A673 (cell line): ENCODE measurements at regions not wholly inside any gene's neighbourhood (a gene's known extent, or its start where the extent isn't known, plus 50 kb on each side); places are given as distances from the start of the nearest gene placed in this dataset.

ENCODE experiments used
- BruUV-seq: library from RNA; stranded (reverse); fragments of 400-500 nt; replicated peaks from 2 replicates; lab custom pipeline; 2021; lab: Mats Ljungman, UMichigan
- CTCF ChIA-PET: fragments of 300-600 bp; sonication (Branson Sonifier 250); formaldehyde crosslinking; loops from one replicate; lab custom pipeline; 2022; ENCODE audit warnings: antibody characterized with exemption; lab: Charles Lee
- POLR2A ChIA-PET: fragments of 300-600 bp; sonication (Branson Sonifier 250); formaldehyde crosslinking; loops from one replicate; lab custom pipeline; 2022; ENCODE audit warnings: antibody characterized with exemption; ENCODE audit not compliant: low non-redundant PET; lab: Charles Lee
- DNase-seq: peaks from one replicate; pipeline ENCODE4 v3.0.0-alpha.2; 2015; ENCODE audit warnings: low spot score
- H3K27ac ChIP-seq: fragments of 200-600 bp; sonication (generic); 2 replicates; pipeline ENCODE4 v1.5.1; 2016; ENCODE audit warnings: mixed run types, low read depth, mild to moderate bottlenecking, mixed read lengths, antibody characterized with exemption, low read length; ENCODE audit not compliant: poor library complexity, severe bottlenecking
- H3K27me3 ChIP-seq: fragments of 200-600 bp; sonication (generic); replicated peaks from 2 replicates; pipeline ENCODE4 v1.6.1; 2017; ENCODE audit warnings: mixed run types, low read depth, mild to moderate bottlenecking, mixed read lengths, antibody characterized with exemption, low read length; ENCODE audit not compliant: insufficient read depth, poor library complexity
- H3K36me3 ChIP-seq: fragments of 200-600 bp; sonication (generic); 2 replicates; pipeline ENCODE4 v1.6.1; 2016; ENCODE audit warnings: mixed run types, mild to moderate bottlenecking, mixed read lengths, antibody characterized with exemption, low read length; ENCODE audit not compliant: insufficient read depth, poor library complexity, severe bottlenecking
- H3K4me1 ChIP-seq: fragments of 200-600 bp; sonication (generic); 2 replicates; pipeline ENCODE4 v1.6.1; 2017; ENCODE audit warnings: mixed run types, mild to moderate bottlenecking, mixed read lengths, antibody characterized with exemption, low read length; ENCODE audit not compliant: insufficient read depth, poor library complexity, severe bottlenecking
- H3K4me3 ChIP-seq: fragments of 200-600 bp; sonication (generic); 2 replicates; pipeline ENCODE4 v1.5.1; 2016; ENCODE audit warnings: low read depth, mixed run types, mild to moderate bottlenecking, mixed read lengths, low read length; ENCODE audit not compliant: poor library complexity, severe bottlenecking
- H3K9me3 ChIP-seq: fragments of 200-600 bp; sonication (generic); 2 replicates; pipeline ENCODE4 v1.6.1; 2016; ENCODE audit warnings: mixed run types, low read depth, mild to moderate bottlenecking, mixed read lengths, antibody characterized with exemption, low read length; ENCODE audit not compliant: poor library complexity, severe bottlenecking
- EZH2 ChIP-seq: fragments of 200-600 bp; sonication (generic); IDR thresholded peaks from 2 replicates; pipeline ENCODE4 v1.6.1; 2017; ENCODE audit warnings: borderline replicate concordance, low read depth, mild to moderate bottlenecking, mixed read lengths, antibody characterized with exemption, low read length; ENCODE audit not compliant: poor library complexity, severe bottlenecking
- intact Hi-C: fragments of 100-400 bp; cut with micrococcal nuclease; formaldehyde crosslinking; loops from one replicate; pipeline ENCODE4 v1.10.0; 2022; ENCODE audit not compliant: unreplicated experiment
- TF ChIP-seq, protein P1 (sequence below): fragments of 300-800, 200-600 bp; sonication (generic); conservative IDR thresholded peaks from 2 replicates; pipeline ENCODE4 v1.5.1; 2017; ENCODE audit warnings: low read depth, mild to moderate bottlenecking, antibody characterized with exemption, low read length, moderate library complexity, mixed read lengths

- H3K27me3 ChIP-seq, result no peaks in the 10 kb centered on the region
- no peak for DNase-seq
- H3K4me1 ChIP-seq, result no peaks in the 10 kb centered on the region
- no peak overlapping the region for H3K4me3 ChIP-seq
- CTCF ChIA-PET, result no interaction called here
- H3K9me3 ChIP-seq, result no peaks in the 10 kb centered on the region
- no TSS peak for BruUV-seq
- TF ChIP-seq, protein P1, sequence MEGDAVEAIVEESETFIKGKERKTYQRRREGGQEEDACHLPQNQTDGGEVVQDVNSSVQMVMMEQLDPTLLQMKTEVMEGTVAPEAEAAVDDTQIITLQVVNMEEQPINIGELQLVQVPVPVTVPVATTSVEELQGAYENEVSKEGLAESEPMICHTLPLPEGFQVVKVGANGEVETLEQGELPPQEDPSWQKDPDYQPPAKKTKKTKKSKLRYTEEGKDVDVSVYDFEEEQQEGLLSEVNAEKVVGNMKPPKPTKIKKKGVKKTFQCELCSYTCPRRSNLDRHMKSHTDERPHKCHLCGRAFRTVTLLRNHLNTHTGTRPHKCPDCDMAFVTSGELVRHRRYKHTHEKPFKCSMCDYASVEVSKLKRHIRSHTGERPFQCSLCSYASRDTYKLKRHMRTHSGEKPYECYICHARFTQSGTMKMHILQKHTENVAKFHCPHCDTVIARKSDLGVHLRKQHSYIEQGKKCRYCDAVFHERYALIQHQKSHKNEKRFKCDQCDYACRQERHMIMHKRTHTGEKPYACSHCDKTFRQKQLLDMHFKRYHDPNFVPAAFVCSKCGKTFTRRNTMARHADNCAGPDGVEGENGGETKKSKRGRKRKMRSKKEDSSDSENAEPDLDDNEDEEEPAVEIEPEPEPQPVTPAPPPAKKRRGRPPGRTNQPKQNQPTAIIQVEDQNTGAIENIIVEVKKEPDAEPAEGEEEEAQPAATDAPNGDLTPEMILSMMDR, result no peak
- TF ChIP-seq EZH2, result no peak
- intact Hi-C loops, result no loop called here
- no peak overlapping the region for H3K27ac ChIP-seq
- POLR2A ChIA-PET, result no interaction called here
- no peaks in the 10 kb centered on the region for H3K36me3 ChIP-seq
Observed at GRCh38 chr6:71602385-71603007, 283.9 kb upstream of the RIMS1 start.

DNA sequence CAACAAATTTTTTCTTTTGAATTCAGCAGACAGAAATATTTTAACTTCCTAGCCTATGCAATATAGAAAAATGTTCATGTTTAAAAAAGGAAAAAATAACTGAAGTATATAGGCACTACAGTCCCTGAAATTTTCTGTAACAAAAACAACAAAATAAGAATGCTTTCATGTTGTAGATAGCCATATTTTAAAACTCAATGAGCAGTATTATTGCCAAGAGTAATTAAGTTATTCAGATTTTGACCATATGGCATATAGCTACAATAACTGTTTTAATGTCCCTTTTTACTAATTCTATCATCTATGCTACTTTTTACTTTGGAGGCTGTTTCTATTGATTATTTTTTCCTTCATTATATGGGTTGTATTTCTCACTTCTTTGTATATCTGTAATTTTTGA, 283.3 kb upstream of the RIMS1 start:
- H3K4me3 ChIP-seq, result no peak overlapping the region
- ChIA-PET POLR2A (no interaction called here), CTCF (no interaction called here)
- H3K4me1 ChIP-seq, result no peaks in the 10 kb centered on the region
- H3K9me3 ChIP-seq, result no peaks in the 10 kb centered on the region
- no peak for DNase-seq
- no peaks in the 10 kb centered on the region for H3K36me3 ChIP-seq
- TF ChIP-seq, protein P1, result no peak
- no peak for TF ChIP-seq EZH2
- no peak overlapping the region for H3K27ac ChIP-seq
- intact Hi-C loops, result no loop called here
- no TSS peak for BruUV-seq
- no peaks in the 10 kb centered on the region for H3K27me3 ChIP-seq

DNA sequence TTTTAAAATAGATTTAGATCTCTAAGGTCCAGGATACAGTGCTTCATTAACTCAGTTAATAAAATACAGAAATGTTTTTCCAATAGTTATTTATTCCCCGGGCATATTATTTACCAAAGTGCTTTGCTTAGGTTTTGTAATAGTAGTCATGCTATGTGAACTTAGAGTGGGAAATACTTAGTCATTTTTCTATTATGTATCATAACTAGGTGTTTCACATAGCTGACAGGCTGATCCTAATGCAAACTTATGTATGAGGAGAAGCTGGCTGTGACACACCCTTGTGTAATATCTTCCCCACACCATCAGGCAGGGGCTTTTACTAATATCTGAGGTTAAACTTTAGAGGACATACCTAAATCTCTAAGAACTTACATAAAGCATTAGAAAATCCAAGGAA, 277.7 kb upstream of the RIMS1 start:
- intact Hi-C loops, result no loop called here
- TF ChIP-seq, protein P1, result no peak
- TF ChIP-seq EZH2, result no peak
- Histone ChIP-seq H3K4me1 (no peaks in the 10 kb centered on the region), H3K27ac (no peak overlapping the region), H3K36me3 (no peaks in the 10 kb centered on the region), H3K27me3 (no peaks in the 10 kb centered on the region), H3K9me3 (no peaks in the 10 kb centered on the region), H3K4me3 (no peak overlapping the region)
- CTCF ChIA-PET, result no interaction called here
- POLR2A ChIA-PET, result no interaction called here
- no TSS peak for BruUV-seq
- DNase-seq, result no peak
